ENCODE measurements at regions not wholly inside any gene's neighbourhood (a gene's known extent, or its start where the extent isn't known, plus 50 kb on each side); places are given as distances from the start of the nearest gene placed in this dataset.

DNA sequence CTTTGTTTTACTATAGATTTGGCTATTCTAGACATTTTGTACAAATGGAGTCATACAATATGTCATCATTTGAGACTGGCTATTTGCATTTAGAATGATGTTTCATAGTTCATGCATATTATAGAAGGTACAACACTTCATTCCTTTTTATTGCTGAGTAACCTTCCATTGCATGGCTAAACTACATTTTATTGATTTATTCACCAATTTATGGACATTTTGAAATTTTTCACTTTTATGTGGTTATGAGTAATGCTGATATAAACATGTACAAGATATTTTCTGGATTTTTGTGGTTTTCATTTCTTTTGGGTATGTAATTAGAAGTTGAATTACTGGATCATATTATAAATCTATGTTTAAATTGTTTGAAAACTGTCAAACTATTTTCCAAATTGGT is 710.3 kb upstream of the SLITRK5 start:
- Histone ChIP-seq H3K9me3 (ENCODE audit: low read depth) (no peaks in the 10 kb centered on the region), H3K27me3 (replicated peaks; ENCODE audit: insufficient read depth) (no peaks in the 10 kb centered on the region), H2AFZ (no peak overlapping the region), H3K4me2 (ENCODE audit: unreplicated experiment) (no peak overlapping the region), H3K79me2 (ENCODE audit: insufficient read depth) (no peaks in the 10 kb centered on the region), H3F3A (ENCODE audit: insufficient read depth) (0 out of 2 replicates have a peak, but pooled peaks cover 7% of the 10 kb centered on the region), H3K36me3 (ENCODE audit: low read depth) (no peaks in the 10 kb centered on the region), H3K9me2 (ENCODE audit: insufficient read depth) (no peaks in the 10 kb centered on the region), H3K4me3 (no peak overlapping the region), H3K4me1 (ENCODE audit: insufficient read depth) (peaks cover 8% of the 10 kb centered on the region; the same call in 1 of the 2 replicates), H4K20me1 (ENCODE audit: insufficient read depth) (no peaks in the 10 kb centered on the region), H3K9ac (no peak overlapping the region), H3K27ac (no peak overlapping the region)
- TF ChIP-seq EZH2 (IDR thresholded peaks at IDR 0.05; ENCODE audit: insufficient read depth, poor library complexity, severe bottlenecking) (no peak), EZH2phosphoT487 (IDR thresholded peaks at IDR 0.05; ENCODE audit: insufficient read depth, low read depth) (peak; percentile 96)
- in situ Hi-C loops (cut with MboI): no loop called here
- peak; percentile 36 for DNase-seq

GRCh38 chr13:86974251-86974994 is 696.7 kb upstream of the SLITRK5 start:
- no peak overlapping the region for H2AFZ ChIP-seq

DNA sequence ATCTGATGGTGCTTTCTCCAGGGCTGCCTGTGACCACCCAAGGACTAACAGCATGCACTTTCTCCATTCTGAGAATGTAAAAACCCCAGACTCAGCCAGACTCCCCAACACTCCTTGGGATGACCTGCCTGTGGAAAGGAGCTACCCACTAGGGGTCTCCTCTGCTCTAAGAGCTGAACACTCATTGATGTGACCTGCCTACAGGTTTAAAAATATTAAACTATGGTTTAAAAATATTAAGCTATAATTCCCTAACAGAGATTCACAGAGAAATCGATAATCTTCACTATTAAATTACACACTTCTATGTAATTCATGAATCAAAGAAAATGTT is 696.2 kb upstream of the SLITRK5 start:
- in situ Hi-C loops (cut with MboI): no loop called here
- Histone ChIP-seq H3K4me2 (ENCODE audit: unreplicated experiment) (no peak overlapping the region), H3K36me3 (ENCODE audit: low read depth) (no peaks in the 10 kb centered on the region), H3K27ac (no peak overlapping the region), H3K9ac (no peak overlapping the region), H3K4me1 (ENCODE audit: insufficient read depth) (peaks cover 13% of the 10 kb centered on the region), H3F3A (ENCODE audit: insufficient read depth) (no peaks in the 10 kb centered on the region), H3K4me3 (no peak overlapping the region), H4K20me1 (ENCODE audit: insufficient read depth) (no peaks in the 10 kb centered on the region), H3K27me3 (replicated peaks; ENCODE audit: insufficient read depth) (no peaks in the 10 kb centered on the region), H2AFZ (no peak overlapping the region), H3K79me2 (ENCODE audit: insufficient read depth) (no peaks in the 10 kb centered on the region), H3K9me3 (ENCODE audit: low read depth) (no peaks in the 10 kb centered on the region), H3K9me2 (ENCODE audit: insufficient read depth) (no peaks in the 10 kb centered on the region)
- DNase-seq: no peak
- TF ChIP-seq EZH2phosphoT487 (IDR thresholded peaks at IDR 0.05; ENCODE audit: insufficient read depth, low read depth): no peak
- TF ChIP-seq EZH2 (IDR thresholded peaks at IDR 0.05; ENCODE audit: insufficient read depth, poor library complexity, severe bottlenecking): no peak
- WGBS, 2 experiments (ENCODE audit: low coverage in 1 of 2, low lambda C conversion rate in 2 of 2, missing lambda C conversion rate in 2 of 2): 68 to 74% methylated on average over 1 of the region's 1 CpG

More at GRCh38 chr13:86974251-86974994, 696.7 kb upstream of the SLITRK5 start:
- Histone ChIP-seq H3K27me3 (replicated peaks; ENCODE audit: insufficient read depth) (no peaks in the 10 kb centered on the region), H3K27ac (no peak overlapping the region), H3F3A (ENCODE audit: insufficient read depth) (no peaks in the 10 kb centered on the region), H3K4me2 (ENCODE audit: unreplicated experiment) (no peak overlapping the region), H3K9me2 (ENCODE audit: insufficient read depth) (no peaks in the 10 kb centered on the region), H3K9me3 (ENCODE audit: low read depth) (no peaks in the 10 kb centered on the region), H3K4me1 (ENCODE audit: insufficient read depth) (peaks cover 13% of the 10 kb centered on the region), H3K4me3 (no peak overlapping the region), H4K20me1 (ENCODE audit: insufficient read depth) (no peaks in the 10 kb centered on the region), H3K79me2 (ENCODE audit: insufficient read depth) (no peaks in the 10 kb centered on the region), H3K9ac (no peak overlapping the region), H3K36me3 (ENCODE audit: low read depth) (no peaks in the 10 kb centered on the region)
- WGBS, 2 experiments (ENCODE audit: low coverage in 1 of 2, low lambda C conversion rate in 2 of 2, missing lambda C conversion rate in 2 of 2): 50 to 56% methylated on average over 7 of the region's 7 CpGs
- DNase-seq: no peak
- TF ChIP-seq EZH2 (IDR thresholded peaks at IDR 0.05; ENCODE audit: insufficient read depth, poor library complexity, severe bottlenecking): no peak
- TF ChIP-seq EZH2phosphoT487 (IDR thresholded peaks at IDR 0.05; ENCODE audit: insufficient read depth, low read depth): no peak
- in situ Hi-C loops (cut with MboI): no loop called here

- Histone ChIP-seq H3K4me1 (ENCODE audit: insufficient read depth) (peaks cover 13% of the 10 kb centered on the region), H4K20me1 (ENCODE audit: insufficient read depth) (no peaks in the 10 kb centered on the region), H3K36me3 (ENCODE audit: low read depth) (no peaks in the 10 kb centered on the region), H3K27ac (no peak overlapping the region), H2AFZ (0 out of 2 replicates have a peak overlapping the region, but pooled peaks have one; percentile 4), H3K4me3 (no peak overlapping the region), H3K9ac (no peak overlapping the region), H3F3A (ENCODE audit: insufficient read depth) (no peaks in the 10 kb centered on the region), H3K27me3 (replicated peaks; ENCODE audit: insufficient read depth) (no peaks in the 10 kb centered on the region), H3K9me3 (ENCODE audit: low read depth) (no peaks in the 10 kb centered on the region), H3K4me2 (ENCODE audit: unreplicated experiment) (peak overlapping the region; percentile 2), H3K9me2 (ENCODE audit: insufficient read depth) (no peaks in the 10 kb centered on the region), H3K79me2 (ENCODE audit: insufficient read depth) (no peaks in the 10 kb centered on the region)
- in situ Hi-C loops (cut with MboI): no loop called here
- peak; percentile 52 for DNase-seq
- TF ChIP-seq EZH2 (IDR thresholded peaks at IDR 0.05; ENCODE audit: insufficient read depth, poor library complexity, severe bottlenecking) (no peak), EZH2phosphoT487 (IDR thresholded peaks at IDR 0.05; ENCODE audit: insufficient read depth, low read depth) (no peak)
- WGBS, 2 experiments (ENCODE audit: low coverage in 1 of 2, low lambda C conversion rate in 2 of 2, missing lambda C conversion rate in 2 of 2): 74 to 75% methylated on average over 4 of the region's 4 CpGs
These were observed 694.4 kb upstream of the SLITRK5 start for GRCh38 chr13:86976521-86977324.

Data from GM23248 (cell line).